ENCODE measurements at regions not wholly inside any gene's neighbourhood (a gene's known extent, or its start where the extent isn't known, plus 50 kb on each side); places are given as distances from the start of the nearest gene placed in this dataset.

DNA sequence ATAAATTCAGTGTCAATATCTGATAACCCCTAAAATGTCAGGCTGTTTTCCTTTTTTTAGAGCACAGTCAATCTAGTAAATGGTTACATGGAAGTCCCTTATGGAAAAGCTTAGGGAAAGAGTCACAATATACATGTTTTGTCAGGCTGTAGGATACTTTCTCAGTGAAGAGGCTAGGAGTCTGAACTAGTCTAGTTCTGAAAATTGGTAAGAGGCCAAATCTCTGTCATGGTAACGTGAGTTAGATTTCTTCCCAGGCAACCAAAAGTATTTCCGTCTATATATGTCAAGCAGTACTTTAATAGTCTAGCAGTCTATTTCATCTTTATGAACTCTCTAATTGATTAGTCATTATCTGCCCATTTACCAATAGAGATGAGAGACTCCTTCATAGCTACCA, 215.9 kb upstream of the LRRC3B start:
- POLR2A ChIA-PET (ENCODE audit: partially characterized antibody) = no interaction called here
- Histone ChIP-seq H4K20me1 (replicated peaks in 1 of 2; ENCODE audit: control insufficient read depth in 1 of 2, insufficient read depth in 2 of 2, low read length in 2 of 2) (no peaks in the 10 kb centered on the region), H3K18ac (ENCODE audit: extremely low read depth, low read length) (no peak overlapping the region), H3K23me2 (ENCODE audit: low read depth, low read length) (no peaks in the 10 kb centered on the region), H2BK5ac (ENCODE audit: low read depth, low read length) (no peak overlapping the region), H3K9me3 (ENCODE audit: insufficient read depth in 2 of 2, low read depth in 1 of 2, low read length in 1 of 2) (peaks cover 0 to 4% of the 10 kb centered on the region in 2 experiments; a peak in 2 of 4 replicates), H3K79me1 (ENCODE audit: low read depth, low read length) (no peaks in the 10 kb centered on the region), H4K5ac (ENCODE audit: insufficient read length, low read depth, low read length) (no peak overlapping the region), H3K27me3 (replicated peaks in 1 of 4; ENCODE audit: control insufficient read depth in 3 of 4, extremely low read depth in 1 of 4, insufficient read depth in 3 of 4, low read length in 3 of 4) (no peaks in the 10 kb centered on the region), H3K4me2 (ENCODE audit: insufficient read depth in 1 of 2, low read depth in 2 of 2, low read length in 2 of 2) (no peak overlapping the region), H3K4ac (replicated peaks; ENCODE audit: insufficient read length, low read depth, low read length) (no peak overlapping the region), H3K4me3 (ENCODE audit: extremely low read depth in 1 of 4, insufficient read depth in 2 of 4, low read depth in 3 of 4, low read length in 4 of 4) (no peak overlapping the region), H3K4me1 (replicated peaks in 1 of 4; ENCODE audit: control insufficient read depth in 3 of 4, insufficient read depth in 4 of 4, low read length in 3 of 4) (no peaks in the 10 kb centered on the region), H3K36me3 (ENCODE audit: control insufficient read depth in 2 of 4, insufficient read depth in 4 of 4, low read length in 3 of 4) (no peaks in the 10 kb centered on the region), H4K8ac (ENCODE audit: extremely low read depth, insufficient read depth, low read length) (no peak overlapping the region), H2AFZ (ENCODE audit: low read length) (no peak overlapping the region), H3K79me2 (ENCODE audit: control insufficient read depth in 1 of 2, insufficient read depth in 2 of 2, low read length in 2 of 2) (no peaks in the 10 kb centered on the region), H2BK15ac (ENCODE audit: low read length) (no peak overlapping the region), H2BK120ac (replicated peaks; ENCODE audit: low read depth, low read length) (no peak overlapping the region), H3K14ac (ENCODE audit: insufficient read length) (no peak overlapping the region), H3K9ac (replicated peaks in 1 of 4; ENCODE audit: extremely low read depth in 1 of 4, low read depth in 3 of 4, low read length in 3 of 4) (no peak overlapping the region), H2BK20ac (ENCODE audit: low read length) (no peak overlapping the region), H3K23ac (ENCODE audit: insufficient read length) (no peak overlapping the region), H2AK5ac (ENCODE audit: low read depth, low read length) (no peak overlapping the region), H3K27ac (ENCODE audit: low read depth, low read length) (no peak overlapping the region), H3K56ac (replicated peaks; ENCODE audit: insufficient read length, low read depth, low read length) (no peak overlapping the region), H4K91ac (replicated peaks; ENCODE audit: insufficient read length, low read length) (no peak overlapping the region), H2BK12ac (ENCODE audit: low read depth, low read length) (no peak overlapping the region)
- DNase-seq (ENCODE audit: low read depth in 1 of 2, low spot score in 2 of 2) (no peak), FAIRE-seq (no peak)
- CTCF ChIA-PET (ENCODE audit: partially characterized antibody) = interaction anchor here (0.7 kb wide), 1 partner anchor 884 kb away, joined by 3 read pairs; no protein-coding TSS in a partner anchor
- 93% methylated on average over 2 of the region's 2 CpGs; no CpG with 5 or more reads in 1 of the 2 experiments for WGBS, 2 experiments (ENCODE audit: extremely low coverage in 1 of 2, insufficient coverage in 1 of 2, insufficient read length in 1 of 2, insufficient replicate concordance in 2 of 2, low coverage in 1 of 2, low lambda C conversion rate in 2 of 2, missing lambda C conversion rate in 1 of 2)
- TF ChIP-seq, protein P1, sequence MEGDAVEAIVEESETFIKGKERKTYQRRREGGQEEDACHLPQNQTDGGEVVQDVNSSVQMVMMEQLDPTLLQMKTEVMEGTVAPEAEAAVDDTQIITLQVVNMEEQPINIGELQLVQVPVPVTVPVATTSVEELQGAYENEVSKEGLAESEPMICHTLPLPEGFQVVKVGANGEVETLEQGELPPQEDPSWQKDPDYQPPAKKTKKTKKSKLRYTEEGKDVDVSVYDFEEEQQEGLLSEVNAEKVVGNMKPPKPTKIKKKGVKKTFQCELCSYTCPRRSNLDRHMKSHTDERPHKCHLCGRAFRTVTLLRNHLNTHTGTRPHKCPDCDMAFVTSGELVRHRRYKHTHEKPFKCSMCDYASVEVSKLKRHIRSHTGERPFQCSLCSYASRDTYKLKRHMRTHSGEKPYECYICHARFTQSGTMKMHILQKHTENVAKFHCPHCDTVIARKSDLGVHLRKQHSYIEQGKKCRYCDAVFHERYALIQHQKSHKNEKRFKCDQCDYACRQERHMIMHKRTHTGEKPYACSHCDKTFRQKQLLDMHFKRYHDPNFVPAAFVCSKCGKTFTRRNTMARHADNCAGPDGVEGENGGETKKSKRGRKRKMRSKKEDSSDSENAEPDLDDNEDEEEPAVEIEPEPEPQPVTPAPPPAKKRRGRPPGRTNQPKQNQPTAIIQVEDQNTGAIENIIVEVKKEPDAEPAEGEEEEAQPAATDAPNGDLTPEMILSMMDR (IDR thresholded peaks at IDR 0.05; ENCODE audit: control extremely low read depth in 1 of 3, insufficient read depth in 1 of 3, low read depth in 1 of 3, low read length in 3 of 3) = no peak
- TF ChIP-seq SP1 (IDR thresholded peaks at IDR 0.05; ENCODE audit: low read depth, low read length) (no peak), SIN3A (conservative IDR thresholded peaks at IDR 0.05 in 1 of 2, IDR thresholded peaks at IDR 0.05 in 1 of 2; ENCODE audit: low read depth in 1 of 2, low read length in 2 of 2) (no peak), ZNF274 (IDR thresholded peaks at IDR 0.05; ENCODE audit: borderline replicate concordance, extremely low read depth, low read length) (no peak)
